Superior temporal gyrus (tissue), 1 donor: ENCODE measurements at regions not wholly inside any gene's neighbourhood (a gene's known extent, or its start where the extent isn't known, plus 50 kb on each side); places are given as distances from the start of the nearest gene placed in this dataset.

ENCODE experiments used
- DNase-seq: peaks from one replicate; pipeline ENCODE4 v3.0.0-alpha.2; 2016; ENCODE audit errors: extremely low spot score

GRCh38 chr11:32161293-32161692 lies 70.4 kb downstream of the RCN1 start:
- no peak for DNase-seq

DNA sequence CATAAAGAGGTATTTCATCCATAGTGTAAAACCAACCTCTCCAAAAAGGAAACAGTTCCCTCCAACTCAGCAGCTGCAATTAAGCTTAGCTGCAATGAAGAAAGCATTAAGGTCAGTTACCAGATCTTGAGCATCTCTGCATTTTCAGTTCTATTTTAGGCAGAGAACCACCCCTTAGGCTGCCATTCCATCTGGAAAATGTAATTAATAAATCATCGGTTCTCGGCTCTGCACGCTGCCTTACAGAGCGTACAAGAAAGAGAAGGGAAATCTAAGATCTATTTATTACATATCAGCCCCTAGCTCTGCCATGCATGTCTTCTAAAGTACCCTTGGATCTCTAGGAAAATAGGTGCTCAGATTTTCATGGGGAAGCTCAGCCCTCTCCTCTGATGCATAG lies 71.5 kb downstream of the RCN1 start:
- DNase-seq, result no peak

DNA sequence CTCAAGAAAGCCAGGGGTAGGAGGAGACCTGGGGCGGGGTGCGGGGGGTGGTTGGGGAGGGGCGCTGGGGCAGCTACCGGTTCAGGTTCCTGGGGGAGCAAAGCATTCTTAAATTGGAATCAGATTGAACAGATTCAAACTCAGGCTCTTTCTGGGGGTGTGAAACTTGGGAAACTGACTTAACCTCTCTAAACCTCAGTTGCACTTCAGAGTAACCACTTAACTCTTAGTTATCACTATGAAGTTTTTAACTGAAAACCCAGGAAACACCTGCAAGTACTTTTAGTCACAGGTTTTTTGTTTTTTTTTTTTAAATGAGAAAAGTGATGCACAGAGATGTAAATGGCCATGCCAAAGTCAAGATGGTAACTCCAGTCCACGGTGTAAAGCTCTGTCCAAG lies 72.0 kb downstream of the RCN1 start:
- no peak for DNase-seq

GRCh38 chr11:32163557-32163956 lies 72.7 kb downstream of the RCN1 start:
- DNase-seq, result no peak

GRCh38 chr11:32164836-32165235 lies 74.0 kb downstream of the RCN1 start:
- DNase-seq, result no peak

DNA sequence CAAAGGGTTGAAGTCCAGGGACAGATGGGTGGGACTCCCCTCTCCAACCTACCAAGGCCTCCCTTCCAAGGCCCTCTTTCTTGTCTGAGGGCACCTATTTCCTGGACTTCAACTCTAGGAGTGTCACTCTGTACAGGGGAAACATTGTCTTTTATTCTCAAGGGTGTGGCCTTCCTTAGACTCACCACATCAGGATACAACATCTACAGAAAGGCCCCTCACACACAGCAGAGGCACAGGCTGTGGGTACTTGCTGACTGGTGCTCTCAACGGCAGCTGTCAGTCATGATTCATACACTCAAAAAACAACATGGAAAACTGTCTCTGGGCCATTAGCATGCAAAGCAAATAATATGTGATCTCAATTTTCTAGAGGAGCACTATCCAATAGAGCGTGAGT lies 78.0 kb downstream of the RCN1 start:
- DNase-seq, result no peak

- no peak for DNase-seq
Observed at GRCh38 chr11:32171445-32171844, 80.6 kb downstream of the RCN1 start.

- DNase-seq, result no peak
Observed at GRCh38 chr11:32172041-32172847, 81.4 kb downstream of the RCN1 start.

GRCh38 chr11:32172848-32173834 lies 82.3 kb downstream of the RCN1 start:
- DNase-seq, result peak; percentile 77

DNA sequence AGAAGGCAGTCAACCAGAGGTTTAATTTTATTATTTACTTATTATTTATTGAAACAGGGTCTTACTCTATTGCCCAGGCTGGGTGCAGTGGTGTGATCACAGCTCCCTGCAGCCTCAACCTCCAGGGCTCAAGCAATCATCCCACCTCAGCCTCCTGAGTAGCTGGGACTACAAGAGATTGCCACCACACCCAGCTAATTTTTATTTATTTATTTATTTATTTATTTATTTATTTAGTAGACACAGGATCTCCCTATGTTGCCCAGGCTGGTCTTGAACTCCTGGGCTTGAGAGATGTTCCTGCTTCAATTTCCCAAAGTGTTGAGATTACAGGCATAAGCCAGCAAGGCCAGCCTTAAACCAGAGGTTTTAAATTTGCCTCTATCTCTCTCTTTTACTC lies 83.1 kb downstream of the RCN1 start:
- DNase-seq, result no peak

DNA sequence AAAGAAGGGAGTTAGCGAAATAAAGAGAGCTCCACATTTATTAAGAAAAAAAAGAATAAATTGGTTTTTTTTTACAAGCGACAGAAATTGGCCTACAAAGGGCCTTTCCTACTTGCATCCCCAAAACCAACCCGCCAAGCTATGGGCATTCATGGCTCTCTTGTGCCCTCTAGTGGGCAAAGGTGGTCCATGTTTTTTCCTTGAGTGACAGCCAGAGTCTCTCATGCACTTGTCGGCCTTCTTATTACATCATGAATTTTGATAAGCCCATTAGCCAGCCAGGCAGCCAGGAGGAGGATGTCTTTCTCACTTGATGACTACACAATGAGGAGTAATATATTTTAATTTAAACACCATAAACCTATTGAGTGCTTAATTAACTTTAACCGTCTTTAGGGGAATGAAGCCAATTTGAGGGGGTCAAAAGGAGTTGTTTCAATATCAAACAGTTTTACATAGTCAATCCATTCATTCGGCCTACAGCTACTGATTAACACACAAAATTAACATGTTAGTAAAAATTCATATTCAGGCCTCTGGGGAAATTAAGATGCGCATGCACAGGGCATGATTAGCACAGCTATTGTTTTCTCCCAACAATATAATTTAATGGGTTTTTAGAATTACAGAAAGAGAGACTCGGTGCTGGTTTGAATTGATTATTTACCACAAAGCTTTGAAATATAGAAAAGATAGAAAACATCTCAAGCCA lies 85.5 kb downstream of the RCN1 start:
- DNase-seq, result peak; percentile 98

DNA sequence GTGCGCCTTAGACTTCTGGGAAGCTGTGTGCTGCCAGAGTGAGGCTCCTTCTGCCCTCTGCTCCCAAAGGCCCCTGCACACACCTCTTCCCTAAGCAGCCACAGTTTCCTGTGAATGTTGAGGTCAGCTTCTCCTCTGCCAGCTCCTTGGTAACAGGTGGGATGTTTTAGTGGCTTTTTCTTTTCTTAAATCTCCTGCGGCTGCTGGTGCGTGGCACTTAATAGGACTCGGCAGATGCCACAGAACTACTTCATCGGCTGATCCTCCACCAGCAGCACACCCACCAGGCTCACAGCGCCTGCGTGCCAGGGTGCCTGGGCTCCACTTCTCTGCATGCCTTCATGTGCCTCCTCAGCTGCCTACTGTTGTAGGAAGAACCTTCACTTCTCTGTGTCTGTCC lies 87.8 kb downstream of the RCN1 start:
- no peak for DNase-seq

DNA sequence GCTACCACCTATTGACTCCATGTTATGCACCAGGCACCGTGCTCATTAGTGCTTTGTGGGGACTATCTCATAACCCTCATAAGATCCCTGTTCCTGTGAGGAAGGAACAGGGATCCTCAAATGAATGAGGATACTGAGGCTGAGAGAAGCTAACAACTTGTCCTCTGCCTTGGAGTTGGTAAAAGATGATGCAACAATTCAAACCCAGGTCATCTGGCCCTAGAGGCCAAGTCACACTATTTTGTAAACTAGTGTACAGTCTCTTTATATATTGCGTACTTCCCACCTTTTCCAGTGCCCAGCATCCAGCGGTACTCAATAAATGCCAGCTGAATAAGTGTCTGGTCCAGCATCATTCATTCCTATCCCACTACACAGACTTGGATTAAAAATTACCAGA lies 92.6 kb downstream of the RCN1 start:
- DNase-seq, result no peak

GRCh38 chr11:32184041-32184722 lies 93.3 kb downstream of the RCN1 start:
- no peak for DNase-seq

DNA sequence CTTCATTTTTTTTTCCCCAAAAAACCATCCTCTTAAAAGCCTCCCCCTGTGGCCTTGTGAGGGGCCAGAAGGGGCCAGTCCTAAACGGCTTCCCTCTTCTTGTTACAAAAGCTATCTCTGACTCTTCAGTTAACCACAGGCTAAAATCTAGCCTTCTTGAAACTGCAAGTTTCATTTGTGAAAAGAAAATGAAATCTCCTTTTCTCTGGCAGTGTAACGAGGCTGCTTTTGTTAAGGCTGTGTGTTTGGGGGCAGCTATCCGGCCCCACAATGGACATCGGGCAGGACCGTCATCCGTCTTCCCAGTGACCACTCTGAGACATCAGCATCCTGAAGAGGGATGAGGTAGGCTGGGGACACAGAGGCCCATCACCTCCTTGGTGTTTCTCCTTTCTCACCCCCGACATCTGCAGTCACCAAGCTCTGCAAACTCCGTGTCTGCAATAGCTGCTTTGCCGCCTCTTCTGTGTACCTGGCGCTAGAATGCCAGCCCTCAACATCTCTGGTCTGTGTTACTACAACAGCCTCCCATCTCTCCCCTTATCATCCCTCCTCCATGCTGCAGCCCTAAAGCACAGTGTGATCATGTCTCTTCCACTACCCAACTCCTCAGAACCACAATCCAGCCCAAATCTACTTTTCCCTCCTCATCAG lies 94.0 kb downstream of the RCN1 start:
- no peak for DNase-seq

- no peak for DNase-seq
Observed at GRCh38 chr11:32186118-32186517, 95.2 kb downstream of the RCN1 start.

GRCh38 chr11:32187111-32187510 lies 96.2 kb downstream of the RCN1 start:
- no peak for DNase-seq

DNA sequence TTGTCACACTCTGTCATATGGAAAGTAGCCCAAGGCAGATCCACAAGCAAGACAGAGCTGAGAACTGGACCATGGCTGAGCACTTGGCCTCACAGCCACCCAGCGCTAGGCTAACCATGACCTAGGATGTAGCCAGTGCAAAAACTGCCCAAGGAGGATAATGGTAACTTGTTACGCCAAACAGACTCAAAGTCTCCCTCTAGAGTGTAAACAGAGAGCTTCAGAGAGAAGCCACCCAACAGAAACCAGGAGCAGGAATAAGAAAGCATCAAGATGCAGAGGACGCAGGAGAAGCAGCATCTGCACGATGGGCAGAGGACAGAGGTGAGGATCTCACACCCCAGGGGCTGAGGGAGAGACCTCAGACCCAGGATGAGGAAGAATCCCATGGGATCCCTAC lies 97.9 kb downstream of the RCN1 start:
- DNase-seq, result no peak

DNA sequence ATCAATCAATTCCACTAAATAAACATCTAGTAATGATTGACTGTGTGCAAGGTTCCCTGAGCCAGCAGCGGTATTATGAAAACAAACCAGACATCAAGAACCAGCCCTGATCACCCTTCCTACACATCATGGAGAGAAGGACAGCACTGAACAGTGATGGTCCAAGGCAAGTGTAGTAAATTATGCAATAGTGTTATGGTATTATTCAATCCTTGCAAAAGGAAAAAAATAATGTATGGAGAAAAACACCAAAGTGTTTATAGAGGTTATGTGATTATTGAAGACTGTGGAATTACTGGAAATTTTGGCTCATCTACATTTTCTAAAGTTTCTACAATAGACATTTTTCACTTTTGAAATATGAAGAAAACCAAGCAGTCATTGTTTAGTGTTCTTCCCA lies 105.3 kb downstream of the RCN1 start:
- DNase-seq, result no peak

GRCh38 chr11:32198053-32198452 lies 107.2 kb downstream of the RCN1 start:
- no peak for DNase-seq
